KMS-11 (cell line): ENCODE measurements at regions not wholly inside any gene's neighbourhood (a gene's known extent, or its start where the extent isn't known, plus 50 kb on each side); places are given as distances from the start of the nearest gene placed in this dataset.

Source experiments
- H2AFZ ChIP-seq: fragments of 200-600 bp; sonication (generic); 2 replicates; pipeline ENCODE4 v1.6.1; 2016; ENCODE audit warnings: antibody characterized with exemption, mixed run types, low read depth
- H3K27ac ChIP-seq: fragments of 200-600 bp; sonication (generic); 2 replicates; pipeline ENCODE4 v1.6.1; 2016; ENCODE audit warnings: mild to moderate bottlenecking, mixed run types
- H3K27me3 ChIP-seq: fragments of 200-600 bp; sonication (generic); 2 replicates; pipeline ENCODE4 v1.6.1; 2017; ENCODE audit warnings: mild to moderate bottlenecking, low read depth, mixed run types, moderate library complexity; ENCODE audit not compliant: insufficient read depth
- H3K36me3 ChIP-seq: fragments of 200-600 bp; sonication (generic); 2 replicates; pipeline ENCODE4 v1.6.1; 2017; ENCODE audit warnings: mild to moderate bottlenecking, mixed run types; ENCODE audit not compliant: insufficient read depth
- H3K4me1 ChIP-seq: fragments of 200-600 bp; sonication (generic); 2 replicates; pipeline ENCODE4 v1.6.1; 2016; ENCODE audit warnings: mild to moderate bottlenecking, low read depth, mixed run types; ENCODE audit not compliant: poor library complexity, severe bottlenecking
- H3K4me2 ChIP-seq: fragments of 200-600 bp; sonication (generic); 2 replicates; pipeline ENCODE4 v1.7.0; 2016; ENCODE audit warnings: mild to moderate bottlenecking, mixed run types
- H3K4me3 ChIP-seq: fragments of 200-600 bp; sonication (generic); IDR thresholded peaks from 2 replicates; pipeline ENCODE4 v1.6.1; 2017; ENCODE audit warnings: low read depth, low read length, mixed read lengths; ENCODE audit not compliant: insufficient read depth
- H3K79me2 ChIP-seq: fragments of 200-600 bp; sonication (generic); 2 replicates; pipeline ENCODE4 v1.6.1; 2016; ENCODE audit warnings: low read depth, mixed run types; ENCODE audit not compliant: insufficient read depth
- H3K9ac ChIP-seq: fragments of 200-600 bp; sonication (generic); 2 replicates; pipeline ENCODE4 v1.6.1; 2016; ENCODE audit warnings: mild to moderate bottlenecking, mixed run types
- H4K20me1 ChIP-seq: fragments of 200-600 bp; sonication (generic); 2 replicates; pipeline ENCODE4 v1.6.1; 2016; ENCODE audit warnings: mild to moderate bottlenecking, mixed run types; ENCODE audit not compliant: insufficient read depth
- CTCF ChIP-seq: fragments of 200-600 bp; sonication (generic); conservative IDR thresholded peaks from 2 replicates; pipeline ENCODE4 v1.6.1; 2017; ENCODE audit warnings: low read depth, mild to moderate bottlenecking, antibody characterized with exemption, low read length, moderate library complexity, mixed read lengths

GRCh38 chr16:56068816-56069215 lies 122.5 kb upstream of the GNAO1 start:
- Histone ChIP-seq H3K4me3 (no peak overlapping the region), H2AFZ (no peak overlapping the region), H3K4me1 (no peaks in the 10 kb centered on the region), H3K9ac (no peak overlapping the region), H3K79me2 (no peaks in the 10 kb centered on the region), H3K27ac (no peak overlapping the region), H3K27me3 (no peaks in the 10 kb centered on the region), H4K20me1 (no peaks in the 10 kb centered on the region), H3K36me3 (no peaks in the 10 kb centered on the region), H3K4me2 (no peak overlapping the region)
- TF ChIP-seq CTCF, result no peak

GRCh38 chr16:56068314-56068713 lies 123.0 kb upstream of the GNAO1 start:
- H3K36me3 ChIP-seq, result no peaks in the 10 kb centered on the region
- H4K20me1 ChIP-seq, result no peaks in the 10 kb centered on the region
- no peak overlapping the region for H3K27ac ChIP-seq
- no peak overlapping the region for H3K4me2 ChIP-seq
- no peak for TF ChIP-seq CTCF
- no peak overlapping the region for H3K9ac ChIP-seq
- H3K4me1 ChIP-seq, result no peaks in the 10 kb centered on the region
- H3K4me3 ChIP-seq, result no peak overlapping the region
- no peaks in the 10 kb centered on the region for H3K79me2 ChIP-seq
- no peak overlapping the region for H2AFZ ChIP-seq
- no peaks in the 10 kb centered on the region for H3K27me3 ChIP-seq

DNA sequence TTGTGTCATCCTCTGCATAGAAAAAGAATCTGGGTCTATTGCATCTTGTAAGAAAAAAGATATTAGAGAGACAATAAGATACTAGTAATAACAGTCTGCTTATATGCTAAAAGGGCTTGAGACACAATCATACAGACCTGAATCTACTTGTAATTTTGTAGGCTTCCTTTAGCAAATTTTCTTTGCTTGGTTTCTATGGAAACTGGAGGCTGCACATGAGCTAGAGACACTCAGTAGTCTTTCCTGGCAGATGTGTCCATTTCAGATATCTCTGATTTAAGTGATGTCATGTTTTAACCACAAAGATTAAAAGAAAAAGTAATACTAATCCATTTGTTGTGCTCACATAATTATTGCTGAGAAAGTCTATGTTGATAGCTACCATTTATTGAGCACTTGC lies 123.9 kb upstream of the GNAO1 start:
- Histone ChIP-seq H3K27me3 (no peaks in the 10 kb centered on the region), H3K4me2 (no peak overlapping the region), H3K79me2 (no peaks in the 10 kb centered on the region), H3K36me3 (no peaks in the 10 kb centered on the region), H4K20me1 (no peaks in the 10 kb centered on the region), H3K9ac (no peak overlapping the region), H3K4me3 (no peak overlapping the region), H3K4me1 (no peaks in the 10 kb centered on the region), H3K27ac (no peak overlapping the region), H2AFZ (no peak overlapping the region)
- no peak for TF ChIP-seq CTCF

- Histone ChIP-seq H3K36me3 (no peaks in the 10 kb centered on the region), H2AFZ (no peak overlapping the region), H3K4me1 (no peaks in the 10 kb centered on the region), H3K9ac (no peak overlapping the region), H3K27ac (no peak overlapping the region), H3K79me2 (no peaks in the 10 kb centered on the region), H3K27me3 (no peaks in the 10 kb centered on the region), H4K20me1 (no peaks in the 10 kb centered on the region), H3K4me2 (no peak overlapping the region), H3K4me3 (no peak overlapping the region)
- no peak for TF ChIP-seq CTCF
Measured at GRCh38 chr16:56066617-56067016, 124.7 kb upstream of the GNAO1 start.

- TF ChIP-seq CTCF, result no peak
- Histone ChIP-seq H3K79me2 (no peaks in the 10 kb centered on the region), H2AFZ (no peak overlapping the region), H4K20me1 (no peaks in the 10 kb centered on the region), H3K4me1 (no peaks in the 10 kb centered on the region), H3K27me3 (no peaks in the 10 kb centered on the region), H3K4me3 (no peak overlapping the region), H3K27ac (no peak overlapping the region), H3K4me2 (no peak overlapping the region), H3K9ac (no peak overlapping the region), H3K36me3 (no peaks in the 10 kb centered on the region)
Measured at GRCh38 chr16:56063111-56063510, 128.2 kb upstream of the GNAO1 start.
